22Rv1 (cell line): ENCODE measurements at regions not wholly inside any gene's neighbourhood (a gene's known extent, or its start where the extent isn't known, plus 50 kb on each side); places are given as distances from the start of the nearest gene placed in this dataset.

Experiments used
- CTCF ChIP-seq: fragments of 450-650 bp; IDR thresholded peaks from 2 replicates; pipeline ENCODE4 v1.5.1; 2017; ENCODE audit warnings: mild to moderate bottlenecking
- ZFX ChIP-seq: fragments of 450-650 bp; IDR thresholded peaks from 2 replicates; pipeline ENCODE4 v1.6.1; 2017; ENCODE audit warnings: antibody characterized with exemption, borderline replicate concordance

GRCh38 chr1:229119161-229119560, 151.8 kb upstream of the RAB4A start:
- TF ChIP-seq CTCF (no peak), ZFX (no peak)
